ENCODE measurements at regions not wholly inside any gene's neighbourhood (a gene's known extent, or its start where the extent isn't known, plus 50 kb on each side); places are given as distances from the start of the nearest gene placed in this dataset.
A peak's percentile ranks its signal among the peaks of the same experiment; 100 is the strongest.

- no peak for DNase-seq (ENCODE audit: low read depth, low spot score)
- no peak overlapping the region for H3K4me3 ChIP-seq (ENCODE audit: low read length)
Observed at GRCh38 chr12:68102731-68103130, 56.8 kb downstream of the IFNG start.

GRCh38 chr12:68102163-68102562 lies 57.4 kb downstream of the IFNG start:
- DNase-seq (ENCODE audit: low read depth, low spot score), result no peak
- H3K4me3 ChIP-seq (ENCODE audit: low read length), result no peak overlapping the region

- H3K4me3 ChIP-seq (ENCODE audit: low read length), result no peak overlapping the region
- no peak for DNase-seq (ENCODE audit: low read depth, low spot score)
Observed at GRCh38 chr12:68100241-68100640, 59.3 kb downstream of the IFNG start.

- DNase-seq (ENCODE audit: low read depth, low spot score), result no peak
- H3K4me3 ChIP-seq (ENCODE audit: low read length), result no peak overlapping the region
Observed at GRCh38 chr12:68098939-68099338, 60.6 kb downstream of the IFNG start.

- no peak overlapping the region for H3K4me3 ChIP-seq (ENCODE audit: low read length)
- no peak for DNase-seq (ENCODE audit: low read depth, low spot score)
Observed at GRCh38 chr12:68097386-68097785, 62.2 kb downstream of the IFNG start.

- H3K4me3 ChIP-seq (ENCODE audit: low read length), result no peak overlapping the region
- DNase-seq (ENCODE audit: low read depth, low spot score), result no peak
Observed at GRCh38 chr12:68094645-68095395, 64.7 kb downstream of the IFNG start.

- no peak overlapping the region for H3K4me3 ChIP-seq (ENCODE audit: low read length)
- DNase-seq (ENCODE audit: low read depth, low spot score), result no peak
Observed at GRCh38 chr12:68094195-68094594, 65.3 kb downstream of the IFNG start.

GRCh38 chr12:68092976-68093375 lies 66.6 kb downstream of the IFNG start:
- no peak for DNase-seq (ENCODE audit: low read depth, low spot score)
- no peak overlapping the region for H3K4me3 ChIP-seq (ENCODE audit: low read length)

- DNase-seq (ENCODE audit: low read depth, low spot score), result no peak
Observed at GRCh38 chr12:68089101-68089500, 70.4 kb downstream of the IFNG start.

GRCh38 chr12:68086019-68086603 lies 73.4 kb downstream of the IFNG start:
- DNase-seq (ENCODE audit: low read depth, low spot score), result no peak
- H3K4me3 ChIP-seq (ENCODE audit: low read length), result no peak overlapping the region

More at GRCh38 chr12:68089101-68089500, 70.4 kb downstream of the IFNG start:
- no peak overlapping the region for H3K4me3 ChIP-seq (ENCODE audit: low read length)

- no peak overlapping the region for H3K4me3 ChIP-seq (ENCODE audit: low read length)
- no peak for DNase-seq (ENCODE audit: low read depth, low spot score)
Observed at GRCh38 chr12:68081561-68081960, 78.0 kb downstream of the IFNG start.

GRCh38 chr12:68080577-68080976 lies 79.0 kb downstream of the IFNG start:
- H3K4me3 ChIP-seq (ENCODE audit: low read length), result no peak overlapping the region
- DNase-seq (ENCODE audit: low read depth, low spot score), result peak; percentile 73

GRCh38 chr12:68078737-68079136 lies 80.8 kb downstream of the IFNG start:
- DNase-seq (ENCODE audit: low read depth, low spot score), result no peak

GRCh38 chr12:68075416-68075815 lies 84.1 kb downstream of the IFNG start:
- no peak overlapping the region for H3K4me3 ChIP-seq (ENCODE audit: low read length)
- DNase-seq (ENCODE audit: low read depth, low spot score), result no peak

More at GRCh38 chr12:68078737-68079136, 80.8 kb downstream of the IFNG start:
- H3K4me3 ChIP-seq (ENCODE audit: low read length), result no peak overlapping the region

GRCh38 chr12:68074306-68075027 lies 85.1 kb downstream of the IFNG start:
- H3K4me3 ChIP-seq (ENCODE audit: low read length), result no peak overlapping the region
- no peak for DNase-seq (ENCODE audit: low read depth, low spot score)

- no peak for DNase-seq (ENCODE audit: low read depth, low spot score)
- no peak overlapping the region for H3K4me3 ChIP-seq (ENCODE audit: low read length)
Observed at GRCh38 chr12:68070957-68071356, 81.7 kb downstream of the IFNG-AS1 start.
